Right lobe of liver (tissue), 4 donors: ENCODE measurements at regions not wholly inside any gene's neighbourhood (a gene's known extent, or its start where the extent isn't known, plus 50 kb on each side); places are given as distances from the start of the nearest gene placed in this dataset.
"Not testable (repeated sequence)": the region's sequence is repeated elsewhere in the genome, so short reads cannot be mapped to it uniquely, and the experiment has no call there.

Experiments
- POLR2A ChIP-seq: fragments of 450-650 bp; IDR thresholded peaks from one replicate; pipeline ENCODE4 v1.6.1; 2017; ENCODE audit warnings: antibody characterized with exemption, mild to moderate bottlenecking
- TF ChIP-seq, protein P1 (sequence below), 4 donors: fragments of 200-600 bp in 3 of 4; fragments of 450-650 bp in 1 of 4; IDR thresholded peaks; one replicate each; pipeline versions ENCODE4 v1.5.1 to v1.8.0; 2016 to 2022; ENCODE audit warnings: antibody characterized with exemption in 4 of 4, mild to moderate bottlenecking in 2 of 4
- donor health status: DM: no; HTN: no; CAD: no.
- donor health status: DM: no; HTN: no; CAD: no.
- donor health status: DM: no; HTN: yes; CAD: no.

DNA sequence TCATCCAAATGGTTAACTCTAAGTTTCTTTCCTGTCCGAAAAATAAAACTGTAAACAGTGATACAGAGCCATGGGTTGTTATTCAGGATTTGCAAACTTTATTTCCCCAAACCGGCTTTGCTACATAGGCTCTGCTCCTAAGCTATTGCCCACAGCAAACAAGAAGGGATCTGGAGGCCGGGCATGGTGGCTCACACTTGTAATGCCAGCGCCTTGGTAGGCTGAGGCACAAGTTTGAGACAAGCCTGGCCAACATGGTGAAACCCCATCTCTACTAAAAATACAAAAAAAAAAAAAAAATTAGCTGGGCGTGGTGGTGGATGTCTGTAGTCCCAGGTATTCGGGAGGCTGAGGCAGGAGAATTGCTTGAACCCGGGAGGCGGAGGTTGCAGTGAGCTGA is 60.6 kb upstream of the PMEPA1 start:
- TF ChIP-seq, protein P1, sequence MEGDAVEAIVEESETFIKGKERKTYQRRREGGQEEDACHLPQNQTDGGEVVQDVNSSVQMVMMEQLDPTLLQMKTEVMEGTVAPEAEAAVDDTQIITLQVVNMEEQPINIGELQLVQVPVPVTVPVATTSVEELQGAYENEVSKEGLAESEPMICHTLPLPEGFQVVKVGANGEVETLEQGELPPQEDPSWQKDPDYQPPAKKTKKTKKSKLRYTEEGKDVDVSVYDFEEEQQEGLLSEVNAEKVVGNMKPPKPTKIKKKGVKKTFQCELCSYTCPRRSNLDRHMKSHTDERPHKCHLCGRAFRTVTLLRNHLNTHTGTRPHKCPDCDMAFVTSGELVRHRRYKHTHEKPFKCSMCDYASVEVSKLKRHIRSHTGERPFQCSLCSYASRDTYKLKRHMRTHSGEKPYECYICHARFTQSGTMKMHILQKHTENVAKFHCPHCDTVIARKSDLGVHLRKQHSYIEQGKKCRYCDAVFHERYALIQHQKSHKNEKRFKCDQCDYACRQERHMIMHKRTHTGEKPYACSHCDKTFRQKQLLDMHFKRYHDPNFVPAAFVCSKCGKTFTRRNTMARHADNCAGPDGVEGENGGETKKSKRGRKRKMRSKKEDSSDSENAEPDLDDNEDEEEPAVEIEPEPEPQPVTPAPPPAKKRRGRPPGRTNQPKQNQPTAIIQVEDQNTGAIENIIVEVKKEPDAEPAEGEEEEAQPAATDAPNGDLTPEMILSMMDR (IDR thresholded peaks at IDR 0.05), result not testable (repeated sequence)
- TF ChIP-seq POLR2A, result not testable (repeated sequence)
